C4-2B (cell line): ENCODE measurements at regions not wholly inside any gene's neighbourhood (a gene's known extent, or its start where the extent isn't known, plus 50 kb on each side); places are given as distances from the start of the nearest gene placed in this dataset.

ENCODE experiments used
- ZFX ChIP-seq: fragments of 450-650 bp; IDR thresholded peaks from 2 replicates; pipeline ENCODE4 v1.6.1; 2017
- TF ChIP-seq, protein P1 (sequence below): fragments of 450-650 bp; conservative IDR thresholded peaks from 2 replicates; pipeline ENCODE4 v1.5.1; 2017; ENCODE audit warnings: mild to moderate bottlenecking

DNA sequence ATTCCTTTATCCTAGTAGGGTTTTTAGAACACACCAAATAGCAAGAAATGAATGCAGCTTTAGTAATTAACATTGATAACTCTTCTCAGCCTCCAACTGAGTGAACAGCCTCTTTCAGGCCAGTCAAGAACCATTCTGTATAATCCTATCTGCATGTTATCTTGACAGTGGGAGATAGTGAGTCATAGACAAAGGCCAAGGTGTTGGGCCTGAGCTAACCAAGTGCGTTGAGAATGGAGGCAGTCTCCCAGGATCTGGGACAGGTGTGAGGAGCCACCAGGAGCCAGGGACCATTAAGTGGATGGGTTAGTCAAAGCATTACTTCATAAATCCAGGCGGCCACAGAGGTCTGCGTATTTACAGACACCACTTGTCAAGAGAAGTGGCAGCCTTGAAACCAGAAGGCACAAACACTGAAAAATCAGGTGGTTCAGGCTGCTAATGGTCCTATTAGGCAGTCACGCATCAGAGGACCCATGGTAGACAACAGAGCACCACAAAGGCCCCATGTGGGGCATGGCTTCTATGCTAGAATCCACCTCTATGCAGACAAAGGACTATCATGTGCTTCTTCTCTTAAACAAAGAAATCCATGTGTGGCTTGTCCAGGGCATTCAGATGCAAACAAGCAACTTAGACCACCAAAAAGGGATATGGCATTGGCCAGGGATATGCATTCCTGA lies 409.7 kb upstream of the PIK3R1 start:
- TF ChIP-seq, protein P1, sequence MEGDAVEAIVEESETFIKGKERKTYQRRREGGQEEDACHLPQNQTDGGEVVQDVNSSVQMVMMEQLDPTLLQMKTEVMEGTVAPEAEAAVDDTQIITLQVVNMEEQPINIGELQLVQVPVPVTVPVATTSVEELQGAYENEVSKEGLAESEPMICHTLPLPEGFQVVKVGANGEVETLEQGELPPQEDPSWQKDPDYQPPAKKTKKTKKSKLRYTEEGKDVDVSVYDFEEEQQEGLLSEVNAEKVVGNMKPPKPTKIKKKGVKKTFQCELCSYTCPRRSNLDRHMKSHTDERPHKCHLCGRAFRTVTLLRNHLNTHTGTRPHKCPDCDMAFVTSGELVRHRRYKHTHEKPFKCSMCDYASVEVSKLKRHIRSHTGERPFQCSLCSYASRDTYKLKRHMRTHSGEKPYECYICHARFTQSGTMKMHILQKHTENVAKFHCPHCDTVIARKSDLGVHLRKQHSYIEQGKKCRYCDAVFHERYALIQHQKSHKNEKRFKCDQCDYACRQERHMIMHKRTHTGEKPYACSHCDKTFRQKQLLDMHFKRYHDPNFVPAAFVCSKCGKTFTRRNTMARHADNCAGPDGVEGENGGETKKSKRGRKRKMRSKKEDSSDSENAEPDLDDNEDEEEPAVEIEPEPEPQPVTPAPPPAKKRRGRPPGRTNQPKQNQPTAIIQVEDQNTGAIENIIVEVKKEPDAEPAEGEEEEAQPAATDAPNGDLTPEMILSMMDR: no peak
- TF ChIP-seq ZFX: no peak
